DMS79 treated with DMSO at 0.1 percent for 48 hours (cell line): ENCODE measurements at regions not wholly inside any gene's neighbourhood (a gene's known extent, or its start where the extent isn't known, plus 50 kb on each side); places are given as distances from the start of the nearest gene placed in this dataset.

Experiments used
- DNase-seq: peaks from one replicate; lab custom pipeline; 2025; lab: John Stamatoyannopoulos, UW

- DNase-seq, result no peak
Observed at GRCh38 chr3:72565593-72565992, 282.7 kb downstream of the SHQ1 start.

GRCh38 chr3:72563690-72564370, 284.4 kb downstream of the SHQ1 start:
- no peak for DNase-seq

GRCh38 chr3:72560846-72561675, 287.2 kb downstream of the SHQ1 start:
- peak; percentile 6 for DNase-seq

GRCh38 chr3:72559385-72559784, 288.9 kb downstream of the SHQ1 start:
- no peak for DNase-seq

GRCh38 chr3:72558001-72558400, 290.2 kb downstream of the SHQ1 start:
- DNase-seq, result no peak

- no peak for DNase-seq
Observed at GRCh38 chr3:72555714-72556113, 292.5 kb downstream of the SHQ1 start.

- no peak for DNase-seq
Observed at GRCh38 chr3:72554689-72555088, 293.6 kb downstream of the SHQ1 start.

GRCh38 chr3:72553298-72553697, 294.9 kb downstream of the SHQ1 start:
- no peak for DNase-seq

- DNase-seq, result no peak
Observed at GRCh38 chr3:72550582-72551262, 297.5 kb downstream of the SHQ1 start.

- no peak for DNase-seq
Observed at GRCh38 chr3:72549761-72550581, 298.3 kb downstream of the SHQ1 start.

- no peak for DNase-seq
Observed at GRCh38 chr3:72548981-72549380, 299.3 kb downstream of the SHQ1 start.

- DNase-seq, result no peak
Observed at GRCh38 chr3:72548461-72548860, 299.8 kb downstream of the SHQ1 start.

- no peak for DNase-seq
Observed at GRCh38 chr3:72547183-72547582, 301.1 kb downstream of the SHQ1 start.

GRCh38 chr3:72544239-72544638, 304.0 kb downstream of the SHQ1 start:
- no peak for DNase-seq

- no peak for DNase-seq
Observed at GRCh38 chr3:72543246-72543645, 305.0 kb downstream of the SHQ1 start.

- DNase-seq, result no peak
Observed at GRCh38 chr3:72542781-72543180, 305.5 kb downstream of the SHQ1 start.

- DNase-seq, result no peak
Observed at GRCh38 chr3:72539856-72540255, 308.4 kb downstream of the SHQ1 start.

- peak; percentile 9 for DNase-seq
Observed at GRCh38 chr3:72538070-72538745, 310.0 kb downstream of the SHQ1 start.

GRCh38 chr3:72537448-72537847, 310.8 kb downstream of the SHQ1 start:
- no peak for DNase-seq

GRCh38 chr3:72536878-72537267, 311.4 kb downstream of the SHQ1 start:
- DNase-seq, result no peak

GRCh38 chr3:72536206-72536877, 311.9 kb downstream of the SHQ1 start:
- DNase-seq, result no peak
